ENCODE measurements at regions not wholly inside any gene's neighbourhood (a gene's known extent, or its start where the extent isn't known, plus 50 kb on each side); places are given as distances from the start of the nearest gene placed in this dataset.

DNA sequence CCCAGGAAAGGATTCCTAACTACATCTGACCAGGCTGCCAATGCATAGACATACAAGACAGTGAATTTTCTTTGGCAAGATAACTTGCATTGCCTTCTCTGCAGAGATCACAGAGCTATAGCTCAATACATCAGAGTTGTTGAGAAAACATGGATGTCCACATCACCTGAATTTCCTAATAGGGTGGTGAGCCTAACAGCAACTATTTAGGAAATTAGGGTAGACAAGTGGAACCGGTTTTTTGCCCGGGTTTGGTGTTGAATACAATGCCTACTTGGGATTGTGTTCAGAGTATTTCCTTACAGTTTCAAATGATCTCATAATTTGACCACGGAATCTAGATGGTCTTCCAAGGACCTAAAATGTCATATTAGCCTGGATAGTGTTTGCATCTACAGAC is 262.7 kb downstream of the KIF4B start:
- TF ChIP-seq, protein P1, sequence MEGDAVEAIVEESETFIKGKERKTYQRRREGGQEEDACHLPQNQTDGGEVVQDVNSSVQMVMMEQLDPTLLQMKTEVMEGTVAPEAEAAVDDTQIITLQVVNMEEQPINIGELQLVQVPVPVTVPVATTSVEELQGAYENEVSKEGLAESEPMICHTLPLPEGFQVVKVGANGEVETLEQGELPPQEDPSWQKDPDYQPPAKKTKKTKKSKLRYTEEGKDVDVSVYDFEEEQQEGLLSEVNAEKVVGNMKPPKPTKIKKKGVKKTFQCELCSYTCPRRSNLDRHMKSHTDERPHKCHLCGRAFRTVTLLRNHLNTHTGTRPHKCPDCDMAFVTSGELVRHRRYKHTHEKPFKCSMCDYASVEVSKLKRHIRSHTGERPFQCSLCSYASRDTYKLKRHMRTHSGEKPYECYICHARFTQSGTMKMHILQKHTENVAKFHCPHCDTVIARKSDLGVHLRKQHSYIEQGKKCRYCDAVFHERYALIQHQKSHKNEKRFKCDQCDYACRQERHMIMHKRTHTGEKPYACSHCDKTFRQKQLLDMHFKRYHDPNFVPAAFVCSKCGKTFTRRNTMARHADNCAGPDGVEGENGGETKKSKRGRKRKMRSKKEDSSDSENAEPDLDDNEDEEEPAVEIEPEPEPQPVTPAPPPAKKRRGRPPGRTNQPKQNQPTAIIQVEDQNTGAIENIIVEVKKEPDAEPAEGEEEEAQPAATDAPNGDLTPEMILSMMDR (conservative IDR thresholded peaks at IDR 0.05; ENCODE audit: low read depth, low read length) = no peak
- DNase-seq (ENCODE audit: low read depth) = no peak
- no peak overlapping the region for H3K4me3 ChIP-seq (ENCODE audit: low read length)

DNA sequence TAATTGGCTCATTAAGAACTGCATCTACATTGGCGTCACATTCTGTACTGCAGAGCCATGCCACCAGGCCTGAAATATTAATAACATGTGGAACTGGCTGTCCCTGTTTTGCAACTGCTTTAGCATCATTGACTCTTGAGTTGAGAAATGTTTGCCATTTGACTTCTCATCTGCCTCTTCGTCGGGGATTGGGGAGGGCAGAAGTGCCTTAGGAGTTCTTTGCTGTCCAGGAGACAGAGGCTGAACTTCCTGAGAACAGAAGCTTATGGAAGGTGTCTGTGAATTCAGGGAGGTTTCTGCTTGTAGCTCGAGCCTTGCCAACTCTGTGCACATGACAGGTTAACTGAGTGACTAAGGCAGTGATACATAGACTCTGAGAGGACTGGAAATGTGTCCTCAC is 265.0 kb downstream of the KIF4B start:
- no peak for DNase-seq (ENCODE audit: low read depth)

DNA sequence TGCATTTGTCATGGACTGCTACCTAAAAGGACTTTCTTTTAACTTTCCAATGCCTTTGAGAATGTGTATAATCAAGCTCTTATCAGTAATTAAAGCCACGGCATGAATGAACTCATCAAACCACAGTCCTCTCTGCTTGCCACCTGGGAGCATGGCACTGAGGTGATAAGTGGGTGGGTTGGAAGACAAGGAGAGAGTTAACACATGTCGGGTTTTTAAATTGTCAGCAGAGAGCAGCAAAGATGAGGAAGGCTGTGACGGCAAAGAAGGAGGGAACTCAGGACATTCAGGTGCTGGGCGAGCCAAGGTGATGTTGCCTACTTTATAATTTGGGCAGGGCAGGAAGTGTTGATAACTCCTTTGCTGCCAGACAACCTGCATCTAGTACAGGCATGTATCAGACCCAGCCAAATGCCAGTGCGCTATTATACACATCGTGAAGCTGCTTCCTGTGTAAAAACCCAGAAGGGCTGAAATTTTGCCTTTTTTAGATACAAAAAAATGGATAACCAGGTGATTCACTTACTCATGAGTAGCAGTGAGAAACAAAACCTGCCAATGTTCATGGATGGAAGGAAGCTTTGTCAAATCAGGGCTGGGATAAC is 269.1 kb downstream of the KIF4B start:
- TF ChIP-seq, protein P1 (conservative IDR thresholded peaks at IDR 0.05; ENCODE audit: low read depth, low read length) = no peak
- no peak overlapping the region for H3K4me3 ChIP-seq (ENCODE audit: low read length)
- DNase-seq (ENCODE audit: low read depth) = no peak

More for the DNA sequence above, 265.0 kb downstream of the KIF4B start:
- H3K4me3 ChIP-seq (ENCODE audit: low read length) = no peak overlapping the region
- TF ChIP-seq, protein P1 (conservative IDR thresholded peaks at IDR 0.05; ENCODE audit: low read depth, low read length) = no peak

DNA sequence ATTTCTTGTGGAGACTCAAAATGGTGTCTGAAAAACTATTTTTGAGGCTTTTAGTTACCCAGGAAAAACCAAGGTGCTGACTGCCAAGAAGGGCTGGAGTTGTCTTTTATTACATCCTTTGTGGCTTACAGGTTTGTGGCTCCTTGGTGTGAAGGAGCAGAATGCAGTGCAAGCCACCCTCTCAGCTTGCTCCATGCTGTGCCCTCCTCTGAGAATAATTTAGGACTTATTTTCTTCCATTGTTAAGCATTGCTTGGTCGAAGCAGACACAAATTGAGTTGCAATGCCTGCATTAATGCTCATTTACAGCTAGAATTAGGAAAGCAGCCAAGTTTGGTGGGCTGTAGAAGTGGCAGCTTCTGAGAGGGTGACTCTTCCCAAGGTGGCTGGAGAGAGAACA is 272.2 kb downstream of the KIF4B start:
- TF ChIP-seq, protein P1 (conservative IDR thresholded peaks at IDR 0.05; ENCODE audit: low read depth, low read length) = no peak
- no peak for DNase-seq (ENCODE audit: low read depth)
- H3K4me3 ChIP-seq (ENCODE audit: low read length) = no peak overlapping the region

DNA sequence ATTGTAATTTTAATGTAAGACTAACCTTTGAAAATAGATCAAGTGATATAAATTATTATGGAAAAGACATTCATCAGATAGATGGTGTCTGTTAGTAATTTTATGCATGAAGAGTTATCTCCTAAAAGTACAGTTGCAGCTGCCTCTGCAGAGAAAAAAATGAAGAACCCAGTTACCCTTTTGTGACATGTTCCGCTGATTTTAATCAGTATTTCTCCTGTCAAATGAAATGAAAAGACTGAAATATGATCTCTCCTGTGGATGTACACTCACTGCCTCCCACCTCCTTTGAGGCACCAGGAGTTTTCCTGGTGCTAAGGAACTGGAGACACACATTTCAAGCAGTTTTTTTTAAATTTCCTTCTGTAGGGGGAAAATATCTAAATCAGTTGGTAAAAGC is 277.4 kb downstream of the KIF4B start:
- TF ChIP-seq, protein P1 (conservative IDR thresholded peaks at IDR 0.05; ENCODE audit: low read depth, low read length) = no peak
- no peak overlapping the region for H3K4me3 ChIP-seq (ENCODE audit: low read length)
- no peak for DNase-seq (ENCODE audit: low read depth)

- TF ChIP-seq, protein P1 (conservative IDR thresholded peaks at IDR 0.05; ENCODE audit: low read depth, low read length) = no peak
These were observed 280.1 kb downstream of the KIF4B start for GRCh38 chr5:155293605-155294178.

DNA sequence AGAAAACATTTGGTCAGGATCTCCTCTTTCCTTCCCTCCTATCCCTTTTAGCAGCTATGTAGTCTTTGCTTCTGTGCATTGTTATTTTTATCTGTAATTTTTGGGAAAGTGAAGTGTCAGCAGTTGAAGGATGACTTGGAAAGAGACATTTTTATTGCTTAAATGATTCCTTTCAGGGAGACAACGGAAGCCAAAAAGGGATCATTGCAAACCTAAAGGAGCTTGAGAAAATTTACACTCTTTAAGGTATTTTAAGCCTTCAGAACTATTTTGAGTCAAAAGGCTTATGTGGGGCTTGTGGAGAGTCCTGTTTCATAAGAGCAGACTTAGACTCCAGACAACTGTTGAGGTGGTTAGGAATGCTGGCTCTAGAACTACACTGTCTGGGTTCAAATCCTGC is 281.6 kb downstream of the KIF4B start:
- H3K4me3 ChIP-seq (ENCODE audit: low read length) = no peak overlapping the region
- no peak for DNase-seq (ENCODE audit: low read depth)
- TF ChIP-seq, protein P1 (conservative IDR thresholded peaks at IDR 0.05; ENCODE audit: low read depth, low read length) = no peak

More at GRCh38 chr5:155293605-155294178, 280.1 kb downstream of the KIF4B start:
- H3K4me3 ChIP-seq (ENCODE audit: low read length) = no peak overlapping the region
- DNase-seq (ENCODE audit: low read depth) = no peak

All from retinal pigment epithelial cell (primary cell).